ENCODE measurements at regions not wholly inside any gene's neighbourhood (a gene's known extent, or its start where the extent isn't known, plus 50 kb on each side); places are given as distances from the start of the nearest gene placed in this dataset.

DNA sequence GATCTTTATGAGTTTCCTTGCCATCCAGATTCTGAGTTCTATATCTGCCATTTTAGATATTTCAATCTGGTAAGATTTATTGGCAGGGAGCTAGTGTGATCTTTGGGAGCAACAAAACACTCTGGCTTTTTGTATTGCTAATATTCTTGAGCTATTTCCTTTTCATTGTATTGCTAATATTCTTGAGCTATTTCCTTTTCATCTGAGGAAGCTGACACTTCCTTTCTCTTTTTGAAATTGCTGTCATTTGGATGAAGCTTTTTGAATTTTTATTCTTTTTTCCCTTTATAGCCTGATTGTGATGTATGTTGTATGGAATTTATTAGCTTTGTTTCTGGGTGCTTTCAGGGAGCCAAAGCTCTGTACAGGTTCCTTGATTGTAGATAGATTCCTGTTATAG is 873.5 kb upstream of the ATXN8OS start:
- H3K14ac ChIP-seq (ENCODE audit: insufficient read length), result no peak overlapping the region
- H3K79me1 ChIP-seq (ENCODE audit: low read depth, low read length), result no peaks in the 10 kb centered on the region
- no peak overlapping the region for H4K91ac ChIP-seq (replicated peaks; ENCODE audit: insufficient read length, low read length)
- H3K23me2 ChIP-seq (ENCODE audit: low read depth, low read length), result no peaks in the 10 kb centered on the region
- CTCF ChIA-PET (ENCODE audit: partially characterized antibody), result interaction anchor here (1.7 kb wide), 1 partner anchor 141 kb away, joined by 4 read pairs; no protein-coding TSS in a partner anchor
- peak overlapping the region; percentile 13 for H3K56ac ChIP-seq (replicated peaks; ENCODE audit: insufficient read length, low read depth, low read length)
- H3K18ac ChIP-seq (ENCODE audit: extremely low read depth, low read length), result no peak overlapping the region; the same call in 1 of the 2 replicates
- no peak overlapping the region for H2BK12ac ChIP-seq (ENCODE audit: low read depth, low read length)
- no peak overlapping the region for H3K27ac ChIP-seq (ENCODE audit: low read depth, low read length)
- H3K36me3 ChIP-seq (ENCODE audit: control insufficient read depth in 2 of 4, insufficient read depth in 4 of 4, low read length in 3 of 4), result no peaks in the 10 kb centered on the region
- no peaks in the 10 kb centered on the region for H4K20me1 ChIP-seq (replicated peaks in 1 of 2; ENCODE audit: control insufficient read depth in 1 of 2, insufficient read depth in 2 of 2, low read length in 2 of 2)
- peak overlapping the region; percentile 91 for H3K4ac ChIP-seq (replicated peaks; ENCODE audit: insufficient read length, low read depth, low read length)
- no peak overlapping the region for H2AK5ac ChIP-seq (ENCODE audit: low read depth, low read length)
- no peak overlapping the region for H3K9ac ChIP-seq (replicated peaks in 1 of 4; ENCODE audit: extremely low read depth in 1 of 4, low read depth in 3 of 4, low read length in 3 of 4)
- DNase-seq (ENCODE audit: low read depth in 1 of 2, low spot score in 2 of 2) (no peak), FAIRE-seq (no peak)
- peak overlapping the region; percentile 98 for H2BK120ac ChIP-seq (replicated peaks; ENCODE audit: low read depth, low read length)
- H3K9me3 ChIP-seq (ENCODE audit: insufficient read depth in 2 of 2, low read depth in 1 of 2, low read length in 1 of 2), result no peaks in the 10 kb centered on the region
- H4K8ac ChIP-seq (ENCODE audit: extremely low read depth, insufficient read depth, low read length), result no peak overlapping the region
- H3K79me2 ChIP-seq (ENCODE audit: control insufficient read depth in 1 of 2, insufficient read depth in 2 of 2, low read length in 2 of 2), result no peaks in the 10 kb centered on the region
- H3K23ac ChIP-seq (ENCODE audit: insufficient read length), result no peak overlapping the region
- H3K4me1 ChIP-seq (replicated peaks in 1 of 4; ENCODE audit: control insufficient read depth in 3 of 4, insufficient read depth in 4 of 4, low read length in 3 of 4), result peaks cover 1 to 11% (median 6%) of the 10 kb centered on the region in 4 experiments; a peak in 5 of 7 replicates
- H2AFZ ChIP-seq (ENCODE audit: low read length), result peak overlapping the region; percentile 29; the same call in 1 of the 2 replicates
- H3K4me3 ChIP-seq (ENCODE audit: extremely low read depth in 1 of 4, insufficient read depth in 2 of 4, low read depth in 3 of 4, low read length in 4 of 4), result no peak overlapping the region
- POLR2A ChIA-PET (ENCODE audit: partially characterized antibody), result no interaction called here
- no peak overlapping the region for H2BK15ac ChIP-seq (ENCODE audit: low read length)
- H2BK5ac ChIP-seq (ENCODE audit: low read depth, low read length), result peak overlapping the region; percentile 98
- H2BK20ac ChIP-seq (ENCODE audit: low read length), result no peak overlapping the region; the same call in 1 of the 2 replicates
- no peak overlapping the region for H4K5ac ChIP-seq (ENCODE audit: insufficient read length, low read depth, low read length)
- peak overlapping the region in 1 of 2 experiments; percentile 36; a peak in 1 of 4 replicates for H3K4me2 ChIP-seq (ENCODE audit: insufficient read depth in 1 of 2, low read depth in 2 of 2, low read length in 2 of 2)
- no peaks in the 10 kb centered on the region for H3K27me3 ChIP-seq (replicated peaks in 1 of 4; ENCODE audit: control insufficient read depth in 3 of 4, extremely low read depth in 1 of 4, insufficient read depth in 3 of 4, low read length in 3 of 4)
- TF ChIP-seq BACH1 (IDR thresholded peaks at IDR 0.05; ENCODE audit: low read length) (no peak), SAP30 (IDR thresholded peaks at IDR 0.05; ENCODE audit: insufficient read depth, insufficient replicate concordance, low read length) (no peak), MAX (IDR thresholded peaks at IDR 0.05) (no peak), SP2 (IDR thresholded peaks at IDR 0.05; ENCODE audit: low read length) (no peak), NANOG (IDR thresholded peaks at IDR 0.05; ENCODE audit: insufficient read depth, low read depth, low read length, poor library complexity, severe bottlenecking) (no peak), TCF12 (IDR thresholded peaks at IDR 0.05; ENCODE audit: low read depth, low read length) (no peak), HDAC6 (IDR thresholded peaks at IDR 0.05; ENCODE audit: low read depth, low read length) (no peak), KDM5A (IDR thresholded peaks at IDR 0.05; ENCODE audit: low read length) (no peak), GTF2F1 (IDR thresholded peaks at IDR 0.05; ENCODE audit: borderline replicate concordance, low read depth, low read length) (no peak), JUN (IDR thresholded peaks at IDR 0.05; ENCODE audit: low read depth, low read length) (no peak), SP1 (IDR thresholded peaks at IDR 0.05; ENCODE audit: low read depth, low read length) (no peak), CBX5 (IDR thresholded peaks at IDR 0.05; ENCODE audit: low read depth, low read length) (no peak), TAF1 (IDR thresholded peaks at IDR 0.05; ENCODE audit: low read depth, low read length) (no peak), BRCA1 (IDR thresholded peaks at IDR 0.05; ENCODE audit: low read depth, low read length) (no peak)
- TF ChIP-seq, protein P1, sequence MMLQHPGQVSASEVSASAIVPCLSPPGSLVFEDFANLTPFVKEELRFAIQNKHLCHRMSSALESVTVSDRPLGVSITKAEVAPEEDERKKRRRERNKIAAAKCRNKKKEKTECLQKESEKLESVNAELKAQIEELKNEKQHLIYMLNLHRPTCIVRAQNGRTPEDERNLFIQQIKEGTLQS (IDR thresholded peaks at IDR 0.05; ENCODE audit: insufficient read depth, low read depth, low read length), result no peak

Measured in H1 (cell line).